ENCODE measurements at regions not wholly inside any gene's neighbourhood (a gene's known extent, or its start where the extent isn't known, plus 50 kb on each side); places are given as distances from the start of the nearest gene placed in this dataset.
"Not testable (repeated sequence)": the region's sequence is repeated elsewhere in the genome, so short reads cannot be mapped to it uniquely, and the experiment has no call there.

DNA sequence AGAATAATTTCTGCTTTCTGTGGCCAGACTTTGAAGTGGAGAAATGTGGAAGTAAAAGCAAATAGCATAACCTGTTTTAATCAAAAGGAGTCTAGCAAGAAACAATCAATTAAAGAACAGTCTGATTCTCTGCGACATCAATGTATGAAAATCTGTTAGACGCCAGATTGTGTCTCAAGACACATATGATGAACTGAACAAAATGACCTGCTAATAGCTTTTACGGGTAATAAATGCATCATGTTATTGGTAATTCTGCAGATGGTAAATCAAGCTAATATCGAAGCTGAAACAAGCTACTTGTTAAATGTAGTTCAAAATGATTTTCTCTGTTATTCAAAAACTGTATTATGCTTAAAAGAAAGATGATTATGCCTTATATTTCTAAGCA is 208.5 kb upstream of the FIGN start:
- DNase-seq (ENCODE audit: low spot score) (no peak), ATAC-seq (no peak)
- Mint-ChIP-seq H3K36me3 (no peaks in the 10 kb centered on the region), H3K9me3 (peaks cover 16% of the 10 kb centered on the region), H3K4me1 (ENCODE audit: low read depth in 2 of 2) (no peaks in the 10 kb centered on the region), H3K27me3 (no peaks in the 10 kb centered on the region), H3K27ac (no peak overlapping the region), H3K4me3 (no peak overlapping the region)

DNA sequence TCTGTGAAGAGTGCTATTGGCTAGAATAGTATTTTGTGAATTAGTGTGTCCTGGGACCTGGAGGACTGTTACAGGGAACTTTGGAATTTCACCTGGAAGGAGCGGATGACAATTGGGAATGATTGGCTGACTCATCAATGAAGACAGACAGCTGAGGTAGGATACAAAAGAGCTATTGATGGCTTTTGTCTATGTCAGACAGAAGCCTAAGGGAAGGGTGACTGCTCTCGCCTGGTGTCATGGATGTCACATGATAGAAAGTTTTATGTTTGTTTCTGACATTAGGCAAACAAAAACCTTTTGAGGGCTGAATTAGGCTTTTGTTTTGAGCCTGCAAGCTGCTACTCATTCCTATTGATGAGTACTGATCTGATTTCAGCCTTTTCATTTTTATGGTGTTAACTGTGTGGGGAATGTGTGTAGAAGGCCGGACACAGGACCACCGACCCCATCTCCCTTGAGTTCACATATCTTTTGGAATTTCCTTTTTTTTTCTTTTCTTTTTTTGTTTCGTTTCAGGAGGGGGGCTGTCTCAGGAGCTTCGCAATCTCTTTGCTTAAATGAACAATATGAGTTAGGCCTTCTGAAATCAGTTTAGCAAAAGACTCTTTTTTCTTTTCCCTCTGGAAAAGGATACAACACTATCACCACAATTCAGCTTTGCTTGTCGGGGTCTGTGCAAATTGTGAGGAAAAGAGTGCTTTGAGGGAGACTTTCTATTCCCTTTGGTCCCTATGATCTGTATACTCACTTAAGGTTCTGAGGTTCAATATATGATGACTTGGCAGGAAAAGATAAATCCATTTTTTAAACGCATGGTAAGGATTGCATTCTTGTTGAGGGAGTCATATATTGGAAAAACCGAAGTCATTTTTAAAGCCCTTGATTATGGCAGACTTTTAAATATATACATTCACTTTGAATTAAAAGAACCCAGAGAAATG is 207.9 kb upstream of the FIGN start:
- no peak overlapping the region for H3K27ac Mint-ChIP-seq
- H3K4me3 Mint-ChIP-seq: no peak overlapping the region
- DNase-seq (ENCODE audit: low spot score) (no peak), ATAC-seq (no peak)
- no peaks in the 10 kb centered on the region for H3K4me1 Mint-ChIP-seq (ENCODE audit: low read depth in 2 of 2)
- no peaks in the 10 kb centered on the region for H3K27me3 Mint-ChIP-seq
- H3K36me3 Mint-ChIP-seq: no peaks in the 10 kb centered on the region
- H3K9me3 Mint-ChIP-seq: peaks cover 16% of the 10 kb centered on the region

DNA sequence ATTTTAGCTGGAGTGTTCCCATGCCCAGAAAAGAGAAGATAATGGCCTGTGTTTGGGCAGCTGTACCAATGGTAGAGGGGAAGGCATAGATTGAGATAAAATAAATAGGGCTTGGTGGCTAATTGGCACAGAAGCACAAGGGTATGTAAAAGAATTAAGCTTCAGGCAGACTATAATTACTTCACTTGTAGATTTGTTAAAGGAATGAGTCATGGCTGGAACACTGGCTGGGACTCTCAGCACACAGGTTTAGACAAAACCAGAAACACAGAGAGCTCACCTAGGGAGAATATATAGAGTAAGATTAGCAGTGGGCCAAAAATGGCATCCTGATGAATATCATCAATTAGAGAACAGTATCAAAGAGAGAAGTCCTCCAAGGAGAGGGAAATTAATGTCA is 198.3 kb upstream of the FIGN start:
- no peaks in the 10 kb centered on the region for H3K4me1 Mint-ChIP-seq (ENCODE audit: low read depth in 2 of 2)
- peaks cover 14% of the 10 kb centered on the region for H3K36me3 Mint-ChIP-seq
- no peak overlapping the region for H3K4me3 Mint-ChIP-seq
- no peak for DNase-seq (ENCODE audit: low spot score)
- H3K9me3 Mint-ChIP-seq: peaks cover 25% of the 10 kb centered on the region
- no peak overlapping the region for H3K27ac Mint-ChIP-seq
- no peaks in the 10 kb centered on the region for H3K27me3 Mint-ChIP-seq
- no peak for ATAC-seq

DNA sequence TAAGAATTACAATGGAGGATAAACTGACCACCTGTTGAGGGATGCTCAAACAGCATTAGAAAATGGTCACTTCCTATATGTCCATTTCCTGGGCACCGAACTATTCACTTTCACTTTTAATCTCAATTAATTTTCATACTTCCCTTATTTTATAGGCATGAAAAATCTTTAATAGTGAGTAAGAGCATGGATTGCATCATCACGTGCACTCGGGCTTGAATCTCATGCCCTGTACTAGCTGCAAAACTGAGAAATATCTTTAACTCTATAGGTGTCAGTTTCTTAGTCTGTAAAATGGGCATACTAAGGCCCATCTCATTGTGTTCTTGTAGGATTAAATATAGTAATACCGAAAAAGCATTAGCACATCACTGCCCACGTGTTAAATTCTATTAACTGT is 183.9 kb upstream of the FIGN start:
- DNase-seq (ENCODE audit: low spot score): no peak
- no peaks in the 10 kb centered on the region for H3K27me3 Mint-ChIP-seq
- H3K27ac Mint-ChIP-seq: no peak overlapping the region
- no peaks in the 10 kb centered on the region for H3K4me1 Mint-ChIP-seq (ENCODE audit: low read depth in 2 of 2)
- no peak for ATAC-seq
- no peaks in the 10 kb centered on the region for H3K36me3 Mint-ChIP-seq
- H3K9me3 Mint-ChIP-seq: peaks cover 1% of the 10 kb centered on the region
- no peak overlapping the region for H3K4me3 Mint-ChIP-seq

DNA sequence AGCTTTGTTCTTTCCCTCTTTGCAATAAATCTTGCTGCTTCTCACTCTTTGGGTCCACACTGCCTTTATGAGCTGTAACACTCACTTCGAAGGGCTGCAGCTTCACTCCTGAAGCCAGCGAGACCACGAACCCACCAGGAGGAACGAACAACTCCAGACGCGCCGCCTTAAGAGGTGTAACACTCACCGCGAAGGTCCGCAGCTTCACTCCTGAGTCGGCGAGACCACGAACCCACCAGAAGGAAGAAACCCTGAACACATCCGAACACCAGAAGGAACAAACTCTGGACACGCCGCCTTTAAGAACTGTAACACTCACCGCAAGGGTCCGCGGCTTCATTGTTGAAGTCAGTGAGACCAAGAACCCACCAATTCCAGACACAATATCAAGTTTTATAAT is 178.7 kb upstream of the FIGN start:
- not testable (repeated sequence) for H3K4me3 Mint-ChIP-seq; H3K9me3 Mint-ChIP-seq; H3K4me1 Mint-ChIP-seq (ENCODE audit: low read depth in 2 of 2); DNase-seq (ENCODE audit: low spot score); H3K27ac Mint-ChIP-seq; H3K36me3 Mint-ChIP-seq; H3K27me3 Mint-ChIP-seq; ATAC-seq

DNA sequence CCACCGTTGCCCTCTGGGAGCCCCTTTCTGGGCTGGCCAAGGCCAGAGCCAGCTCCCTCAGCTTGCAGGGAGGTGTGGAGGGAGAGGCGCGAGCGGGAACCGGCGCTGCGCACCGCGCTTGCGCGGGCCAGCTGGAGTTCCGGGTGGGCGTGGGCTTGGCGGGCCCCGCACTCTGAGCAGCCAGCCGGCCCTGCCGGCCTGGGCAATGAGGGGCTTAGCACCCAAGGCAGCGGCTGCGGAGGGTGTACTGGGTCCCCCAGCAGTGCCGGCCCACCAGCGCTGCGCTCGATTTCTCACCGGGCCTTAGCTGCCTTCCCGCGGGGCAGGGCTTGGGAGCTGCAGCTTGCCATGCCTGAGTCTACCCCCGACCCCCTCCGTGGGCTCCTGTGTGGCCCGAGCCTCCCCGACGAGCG is 177.7 kb upstream of the FIGN start:
- not testable (repeated sequence) for ATAC-seq; H3K36me3 Mint-ChIP-seq; H3K4me3 Mint-ChIP-seq; DNase-seq (ENCODE audit: low spot score); H3K9me3 Mint-ChIP-seq; H3K27ac Mint-ChIP-seq; H3K4me1 Mint-ChIP-seq (ENCODE audit: low read depth in 2 of 2); H3K27me3 Mint-ChIP-seq

DNA sequence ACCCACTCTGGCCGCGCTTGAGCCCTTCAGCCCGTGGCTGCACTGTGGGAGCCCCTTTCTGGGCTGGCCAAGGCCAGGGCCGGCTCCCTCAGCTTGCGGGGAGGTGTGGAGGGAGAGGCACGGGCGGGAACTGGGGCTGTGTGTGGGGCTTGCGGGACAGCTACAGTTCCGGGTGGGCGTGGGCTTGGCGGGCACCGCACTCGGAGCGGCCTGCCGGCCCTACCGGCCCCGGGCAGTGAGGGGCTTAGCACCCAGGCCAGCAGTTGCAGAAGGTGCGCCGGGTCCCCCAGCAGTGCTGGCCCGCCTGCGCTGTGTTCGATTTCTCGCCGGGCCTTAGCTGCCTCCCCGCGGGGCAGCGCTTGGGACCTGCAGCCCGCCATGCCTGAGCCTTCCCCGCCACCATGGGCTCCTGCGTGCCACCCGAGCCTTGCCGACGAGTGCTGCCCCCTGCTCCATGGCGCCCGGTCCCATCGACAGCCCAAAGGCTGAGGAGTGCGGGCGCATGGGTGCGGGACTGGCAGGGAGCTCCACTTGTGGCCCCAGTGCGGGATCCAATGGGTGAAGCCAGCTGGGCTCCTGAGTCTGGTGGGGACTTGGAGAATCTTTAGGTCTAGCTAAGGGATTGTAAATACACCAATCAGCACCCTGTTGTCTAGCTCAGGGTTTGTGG is 173.7 kb upstream of the FIGN start:
- Mint-ChIP-seq H3K27ac (no peak overlapping the region), H3K4me3 (no peak overlapping the region), H3K27me3 (no peaks in the 10 kb centered on the region), H3K36me3 (peaks cover 5% of the 10 kb centered on the region), H3K4me1 (ENCODE audit: low read depth in 2 of 2) (no peaks in the 10 kb centered on the region), H3K9me3 (peaks cover 6% of the 10 kb centered on the region)
- DNase-seq (ENCODE audit: low spot score) (no peak), ATAC-seq (no peak)

DNA sequence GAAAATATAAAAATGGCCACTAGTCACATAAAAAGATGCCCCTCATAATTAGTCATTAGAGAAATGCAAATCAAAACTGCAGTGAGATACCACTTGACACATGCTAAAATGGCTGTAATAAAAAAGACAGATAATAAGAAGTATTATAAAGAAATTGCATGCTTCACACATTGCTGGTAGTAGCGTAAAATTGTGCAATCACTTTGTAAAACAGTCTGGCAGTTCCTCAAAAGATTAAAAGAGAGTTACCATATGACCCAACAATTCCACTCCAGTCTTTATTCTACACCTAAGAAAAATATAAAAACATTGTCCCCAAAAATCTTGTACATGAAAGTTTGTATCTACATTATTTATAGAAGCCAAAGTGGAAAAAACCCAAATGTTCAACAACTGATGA is 170.6 kb upstream of the FIGN start:
- H3K27me3 Mint-ChIP-seq: no peaks in the 10 kb centered on the region
- peaks cover 12% of the 10 kb centered on the region for H3K9me3 Mint-ChIP-seq
- H3K27ac Mint-ChIP-seq: no peak overlapping the region
- no peaks in the 10 kb centered on the region for H3K4me1 Mint-ChIP-seq (ENCODE audit: low read depth in 2 of 2)
- ATAC-seq (no peak), DNase-seq (ENCODE audit: low spot score) (no peak)
- no peak overlapping the region for H3K4me3 Mint-ChIP-seq
- peaks cover 6% of the 10 kb centered on the region for H3K36me3 Mint-ChIP-seq

DNA sequence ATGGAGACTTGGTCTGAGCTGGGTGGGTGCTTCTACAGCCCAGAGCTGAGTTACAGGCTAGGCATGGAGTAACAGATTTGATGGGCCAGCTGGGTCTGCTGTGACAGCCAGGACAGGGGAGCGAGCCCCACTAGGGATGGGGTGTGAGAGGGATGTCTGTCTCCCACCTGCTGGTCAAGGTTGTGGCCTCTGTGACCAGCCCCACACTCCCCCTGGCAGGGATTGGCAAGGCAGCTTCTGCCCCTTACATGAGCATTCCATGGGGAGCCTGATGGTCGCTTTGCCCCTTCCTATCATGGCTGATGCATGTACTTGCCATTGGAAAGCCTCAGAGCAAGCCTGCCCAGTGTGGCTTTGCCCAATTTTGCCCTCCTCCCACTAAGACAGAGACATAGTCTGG is 162.0 kb upstream of the FIGN start:
- no peak overlapping the region for H3K27ac Mint-ChIP-seq
- ATAC-seq (no peak), DNase-seq (ENCODE audit: low spot score) (no peak)
- H3K4me3 Mint-ChIP-seq: no peak overlapping the region
- no peaks in the 10 kb centered on the region for H3K27me3 Mint-ChIP-seq
- no peaks in the 10 kb centered on the region for H3K4me1 Mint-ChIP-seq (ENCODE audit: low read depth in 2 of 2)
- peaks cover 2% of the 10 kb centered on the region for H3K36me3 Mint-ChIP-seq
- H3K9me3 Mint-ChIP-seq: peaks cover 32% of the 10 kb centered on the region

DNA sequence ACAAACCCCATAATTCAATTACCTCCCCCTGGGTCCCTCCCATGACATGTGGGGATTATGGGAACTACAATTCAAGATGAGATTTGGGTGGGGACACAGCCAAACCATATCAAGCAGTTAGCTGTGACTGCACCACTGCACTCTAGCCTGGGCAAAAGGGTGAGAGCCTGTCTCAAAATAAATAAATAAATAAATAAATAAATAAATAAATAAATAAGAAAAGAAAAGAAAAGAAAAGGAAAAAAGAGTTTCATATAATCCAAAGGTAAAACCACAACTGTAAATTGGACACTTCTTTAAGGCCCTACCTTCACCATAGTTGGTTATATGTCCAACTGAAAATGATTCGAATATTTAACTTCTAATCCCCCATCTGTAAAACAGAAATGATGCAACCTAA is 157.6 kb upstream of the FIGN start:
- not testable (repeated sequence) for H3K27me3 Mint-ChIP-seq; H3K27ac Mint-ChIP-seq; DNase-seq (ENCODE audit: low spot score); ATAC-seq; H3K4me3 Mint-ChIP-seq; H3K4me1 Mint-ChIP-seq (ENCODE audit: low read depth in 2 of 2); H3K36me3 Mint-ChIP-seq
- H3K9me3 Mint-ChIP-seq: peaks cover 24% of the 10 kb centered on the region

DNA sequence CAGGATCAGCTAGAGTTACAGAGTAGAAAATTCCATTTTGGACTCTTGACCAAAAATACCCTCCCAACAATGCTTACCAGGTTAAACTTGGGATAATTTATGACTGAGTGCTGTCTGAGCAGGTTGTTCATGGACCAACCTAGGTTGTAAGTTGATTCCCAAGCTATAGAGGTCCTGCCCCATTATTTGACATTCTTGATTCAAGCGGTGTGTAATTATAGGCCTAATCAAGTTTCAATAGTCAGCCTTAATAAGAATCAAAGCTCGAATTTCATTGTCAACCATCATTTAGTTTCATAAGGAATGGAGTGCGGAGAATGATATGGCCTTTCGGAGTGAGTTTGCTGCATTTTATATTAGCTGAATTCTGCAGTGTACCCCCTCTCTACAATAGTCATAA is 152.8 kb upstream of the FIGN start:
- Mint-ChIP-seq H3K4me1 (ENCODE audit: low read depth in 2 of 2) (no peaks in the 10 kb centered on the region), H3K36me3 (peaks cover 6% of the 10 kb centered on the region), H3K27me3 (no peaks in the 10 kb centered on the region), H3K4me3 (no peak overlapping the region), H3K27ac (no peak overlapping the region), H3K9me3 (peaks cover 14% of the 10 kb centered on the region)
- DNase-seq (ENCODE audit: low spot score) (no peak), ATAC-seq (no peak)

DNA sequence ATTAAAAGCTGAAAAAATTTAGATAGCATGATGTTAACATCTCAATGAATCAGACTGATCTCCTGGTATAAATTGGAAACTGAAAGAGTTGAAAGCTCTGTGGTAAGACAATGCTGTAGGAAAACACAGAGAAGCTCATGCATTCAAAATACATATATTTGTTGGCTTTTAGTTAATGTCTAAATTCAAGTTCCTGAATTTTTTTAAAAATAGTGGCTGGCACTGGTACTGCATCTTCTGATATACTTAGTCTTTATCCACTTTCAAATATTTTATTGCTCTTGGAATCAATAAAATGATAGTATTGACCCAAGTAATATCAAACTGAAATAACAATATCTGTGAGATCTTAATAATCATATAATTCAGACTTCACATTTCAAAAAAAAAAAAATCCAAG is 151.4 kb upstream of the FIGN start:
- H3K4me1 Mint-ChIP-seq (ENCODE audit: low read depth in 2 of 2): no peaks in the 10 kb centered on the region

DNA sequence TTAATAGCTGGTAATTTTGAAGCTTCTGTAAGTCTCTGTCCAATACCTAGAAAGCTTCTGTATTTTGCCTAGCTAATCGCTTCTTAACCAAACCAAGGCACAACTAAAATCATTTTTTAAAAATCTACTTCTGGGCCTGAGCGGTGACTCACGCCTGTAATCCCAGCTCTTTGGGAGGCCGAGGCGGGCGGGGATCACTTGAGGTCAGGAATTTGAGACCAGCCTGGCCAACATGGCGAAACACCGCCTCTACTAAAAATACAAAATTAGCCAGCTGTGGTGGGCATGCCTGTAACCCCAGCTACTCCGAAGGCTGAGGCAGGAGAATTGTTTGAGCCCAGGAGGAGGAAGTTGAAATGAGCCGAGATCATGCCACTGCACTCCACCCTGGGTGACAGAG is 148.6 kb upstream of the FIGN start:
- H3K4me3 Mint-ChIP-seq: no peak overlapping the region
- no peaks in the 10 kb centered on the region for H3K27me3 Mint-ChIP-seq

More for the DNA sequence above, 151.4 kb upstream of the FIGN start:
- H3K9me3 Mint-ChIP-seq: peaks cover 8% of the 10 kb centered on the region
- ATAC-seq (no peak), DNase-seq (ENCODE audit: low spot score) (no peak)
- H3K36me3 Mint-ChIP-seq: no peaks in the 10 kb centered on the region
- H3K27ac Mint-ChIP-seq: no peak overlapping the region
- H3K4me3 Mint-ChIP-seq: no peak overlapping the region
- H3K27me3 Mint-ChIP-seq: no peaks in the 10 kb centered on the region

DNA sequence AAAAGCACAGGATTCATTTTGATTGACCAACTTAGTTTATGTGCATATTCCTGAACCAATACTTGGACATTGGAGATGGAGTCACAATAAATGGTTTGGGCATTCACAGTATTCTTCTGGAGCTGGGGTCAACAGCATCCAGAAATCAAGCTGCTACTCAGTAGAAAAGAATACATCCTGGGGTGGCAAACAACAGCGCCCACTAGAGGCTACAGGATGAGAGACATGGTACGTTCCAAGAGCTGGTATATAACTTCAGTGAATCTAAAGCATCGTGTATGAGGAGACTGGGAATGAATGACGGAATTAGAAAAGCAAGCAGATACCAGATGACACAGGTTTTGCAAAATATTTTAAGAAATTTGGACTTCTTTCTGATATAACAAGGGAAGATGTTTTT is 142.9 kb upstream of the FIGN start:
- no peak for ATAC-seq
- DNase-seq (ENCODE audit: low spot score): no peak
- H3K4me1 Mint-ChIP-seq (ENCODE audit: low read depth in 2 of 2): no peaks in the 10 kb centered on the region

More for the DNA sequence above, 148.6 kb upstream of the FIGN start:
- Mint-ChIP-seq H3K36me3 (peaks cover 4% of the 10 kb centered on the region), H3K27ac (no peak overlapping the region), H3K4me1 (ENCODE audit: low read depth in 2 of 2) (no peaks in the 10 kb centered on the region), H3K9me3 (peaks cover 13% of the 10 kb centered on the region)
- ATAC-seq (no peak), DNase-seq (ENCODE audit: low spot score) (no peak)

More for the DNA sequence above, 142.9 kb upstream of the FIGN start:
- Mint-ChIP-seq H3K36me3 (peaks cover 10% of the 10 kb centered on the region), H3K27me3 (no peaks in the 10 kb centered on the region), H3K27ac (no peak overlapping the region), H3K9me3 (peaks cover 13% of the 10 kb centered on the region), H3K4me3 (no peak overlapping the region)

Measured in natural killer cell treated with Interleukin-12 subunit alpha and Interleukin-12 subunit beta and Interleukin-15 and Interleukin-18, amount 100 ng/mL, for 72 hours (primary cell).